ENCODE measurements at regions not wholly inside any gene's neighbourhood (a gene's known extent, or its start where the extent isn't known, plus 50 kb on each side); places are given as distances from the start of the nearest gene placed in this dataset.

DNA sequence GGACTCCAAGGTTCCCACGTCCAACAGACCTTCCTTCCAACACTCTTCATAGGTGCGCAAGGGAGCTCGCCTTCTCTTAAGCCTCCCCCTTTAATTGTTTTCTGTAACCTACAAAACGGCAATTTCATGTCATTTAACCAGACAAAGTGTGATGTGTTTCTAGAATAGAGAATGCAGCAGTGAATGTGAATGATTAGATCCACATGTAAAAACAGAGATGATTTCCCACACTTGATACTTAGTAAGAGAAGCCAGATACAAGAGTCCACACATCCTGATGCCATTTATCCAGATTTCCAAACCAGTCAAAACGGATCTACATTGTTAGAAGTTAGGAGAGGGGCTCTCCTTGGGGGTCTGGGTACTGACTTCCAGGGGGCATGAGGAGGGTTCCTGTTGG lies 89.3 kb downstream of the IRF8 start:
- no peak overlapping the region for H3K27ac Mint-ChIP-seq
- no peak overlapping the region for H3K4me3 Mint-ChIP-seq
- TF ChIP-seq, protein P1, sequence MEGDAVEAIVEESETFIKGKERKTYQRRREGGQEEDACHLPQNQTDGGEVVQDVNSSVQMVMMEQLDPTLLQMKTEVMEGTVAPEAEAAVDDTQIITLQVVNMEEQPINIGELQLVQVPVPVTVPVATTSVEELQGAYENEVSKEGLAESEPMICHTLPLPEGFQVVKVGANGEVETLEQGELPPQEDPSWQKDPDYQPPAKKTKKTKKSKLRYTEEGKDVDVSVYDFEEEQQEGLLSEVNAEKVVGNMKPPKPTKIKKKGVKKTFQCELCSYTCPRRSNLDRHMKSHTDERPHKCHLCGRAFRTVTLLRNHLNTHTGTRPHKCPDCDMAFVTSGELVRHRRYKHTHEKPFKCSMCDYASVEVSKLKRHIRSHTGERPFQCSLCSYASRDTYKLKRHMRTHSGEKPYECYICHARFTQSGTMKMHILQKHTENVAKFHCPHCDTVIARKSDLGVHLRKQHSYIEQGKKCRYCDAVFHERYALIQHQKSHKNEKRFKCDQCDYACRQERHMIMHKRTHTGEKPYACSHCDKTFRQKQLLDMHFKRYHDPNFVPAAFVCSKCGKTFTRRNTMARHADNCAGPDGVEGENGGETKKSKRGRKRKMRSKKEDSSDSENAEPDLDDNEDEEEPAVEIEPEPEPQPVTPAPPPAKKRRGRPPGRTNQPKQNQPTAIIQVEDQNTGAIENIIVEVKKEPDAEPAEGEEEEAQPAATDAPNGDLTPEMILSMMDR (IDR thresholded peaks at IDR 0.05; ENCODE audit: unreplicated experiment): no peak
- H3K4me1 Mint-ChIP-seq: peaks cover 22% of the 10 kb centered on the region
- H3K9me3 Mint-ChIP-seq: no peaks in the 10 kb centered on the region
- peaks cover 33% of the 10 kb centered on the region for H3K27me3 Mint-ChIP-seq (ENCODE audit: low read depth)
- no peaks in the 10 kb centered on the region for H3K36me3 Mint-ChIP-seq
- DNase-seq (ENCODE audit: low spot score in 2 of 2, unreplicated experiment in 2 of 2): no peak

DNA sequence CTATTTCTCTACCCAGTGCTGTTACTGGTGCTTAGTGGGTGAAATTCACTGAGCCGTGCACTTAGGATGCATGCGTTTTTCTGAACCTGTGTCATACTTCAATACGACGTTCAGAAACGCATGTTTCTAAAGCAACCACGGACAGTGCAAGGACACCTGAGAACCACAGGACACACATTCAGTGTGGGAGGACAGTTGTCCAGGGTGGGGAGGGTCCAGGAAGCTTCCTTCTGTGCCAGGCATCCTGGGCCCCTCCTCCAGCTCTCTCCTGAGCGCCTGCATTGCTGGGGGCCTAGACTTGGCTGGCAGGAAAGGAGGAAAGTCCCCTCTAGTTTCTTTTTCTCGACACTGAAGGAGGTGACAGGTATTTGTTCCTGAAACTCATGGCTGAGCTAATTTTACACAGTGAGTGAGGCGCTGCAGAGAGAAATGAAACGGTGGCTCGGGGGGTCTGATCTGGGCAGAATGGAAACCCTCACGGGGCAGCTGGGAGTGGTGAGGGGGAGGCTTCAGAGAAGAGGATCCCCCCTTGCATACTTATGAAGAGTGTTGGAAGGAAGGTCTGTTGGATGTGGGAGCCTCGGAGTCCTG lies 89.9 kb downstream of the IRF8 start:
- Mint-ChIP-seq H3K4me3 (no peak overlapping the region), H3K9me3 (no peaks in the 10 kb centered on the region), H3K4me1 (peaks cover 22% of the 10 kb centered on the region), H3K27ac (no peak overlapping the region), H3K27me3 (ENCODE audit: low read depth) (peaks cover 33% of the 10 kb centered on the region), H3K36me3 (no peaks in the 10 kb centered on the region)
- TF ChIP-seq, protein P1 (IDR thresholded peaks at IDR 0.05; ENCODE audit: unreplicated experiment): no peak
- DNase-seq (ENCODE audit: low spot score in 2 of 2, unreplicated experiment in 2 of 2): no peak

DNA sequence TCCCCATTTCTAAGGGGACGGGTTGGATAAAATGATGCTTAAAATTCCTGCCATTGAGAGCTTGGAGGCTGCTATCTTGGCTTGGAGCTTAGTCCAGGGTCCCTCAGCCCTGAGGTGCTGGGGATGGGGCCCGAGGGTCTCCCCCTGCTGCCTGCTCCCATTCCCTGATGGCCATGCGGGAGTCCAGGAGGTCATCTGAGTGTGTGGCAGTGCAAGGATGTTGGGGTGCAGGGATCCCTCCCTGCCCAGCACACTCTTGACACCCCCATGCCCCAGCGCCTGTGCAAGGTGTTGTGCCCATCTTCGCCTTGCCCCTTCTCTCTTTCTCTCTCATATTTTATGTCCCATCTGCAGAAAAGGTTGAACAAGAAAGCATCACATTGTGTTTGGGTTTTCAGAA lies 90.4 kb downstream of the IRF8 start:
- H3K27ac Mint-ChIP-seq: no peak overlapping the region
- no peaks in the 10 kb centered on the region for H3K9me3 Mint-ChIP-seq
- peaks cover 22% of the 10 kb centered on the region for H3K4me1 Mint-ChIP-seq
- no peak overlapping the region for H3K4me3 Mint-ChIP-seq
- TF ChIP-seq, protein P1 (IDR thresholded peaks at IDR 0.05; ENCODE audit: unreplicated experiment): no peak
- no peak for DNase-seq (ENCODE audit: low spot score in 2 of 2, unreplicated experiment in 2 of 2)
- no peaks in the 10 kb centered on the region for H3K36me3 Mint-ChIP-seq
- H3K27me3 Mint-ChIP-seq (ENCODE audit: low read depth): peaks cover 33% of the 10 kb centered on the region

DNA sequence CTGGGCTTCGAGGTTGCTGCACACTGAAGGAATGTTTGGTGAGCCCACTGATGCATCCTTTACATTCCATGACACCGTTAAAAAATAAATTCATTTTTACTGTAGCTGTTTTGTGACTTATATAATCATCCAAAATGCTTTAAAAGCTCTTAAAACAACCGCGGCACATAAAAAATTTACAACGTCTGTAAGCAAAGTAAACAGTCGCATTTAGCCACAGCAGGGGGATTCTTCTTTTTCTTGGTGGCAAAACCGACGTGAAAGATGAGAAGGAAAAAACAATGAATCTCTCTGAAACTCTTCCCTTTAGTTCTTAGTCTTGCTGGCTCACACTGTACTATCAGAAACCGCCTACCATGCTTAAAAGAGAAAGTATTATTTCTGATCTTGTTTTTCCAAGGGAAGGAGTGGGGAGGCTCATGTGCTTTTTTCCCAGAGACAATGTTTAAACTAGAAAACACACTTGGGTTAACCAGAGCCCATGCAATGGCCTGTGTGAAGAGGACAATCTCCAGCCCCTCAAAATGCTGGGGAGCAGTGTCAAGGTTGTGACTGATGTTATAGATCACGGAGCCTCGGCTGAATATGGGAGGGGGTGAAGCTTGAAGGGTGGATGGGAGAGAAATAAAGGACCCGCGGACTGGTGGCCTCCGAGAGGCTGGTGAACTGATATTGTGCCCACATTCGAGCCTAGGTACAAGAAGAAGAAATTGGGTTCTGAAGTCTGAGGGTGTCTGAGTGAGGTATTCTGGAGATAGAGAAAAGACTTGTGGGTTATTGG lies 91.1 kb downstream of the IRF8 start:
- DNase-seq (ENCODE audit: low spot score in 2 of 2, unreplicated experiment in 2 of 2): no peak
- Mint-ChIP-seq H3K4me3 (no peak overlapping the region), H3K4me1 (peaks cover 17% of the 10 kb centered on the region), H3K36me3 (no peaks in the 10 kb centered on the region), H3K27ac (no peak overlapping the region), H3K9me3 (no peaks in the 10 kb centered on the region), H3K27me3 (ENCODE audit: low read depth) (peaks cover 33% of the 10 kb centered on the region)
- TF ChIP-seq, protein P1 (IDR thresholded peaks at IDR 0.05; ENCODE audit: unreplicated experiment): no peak

DNA sequence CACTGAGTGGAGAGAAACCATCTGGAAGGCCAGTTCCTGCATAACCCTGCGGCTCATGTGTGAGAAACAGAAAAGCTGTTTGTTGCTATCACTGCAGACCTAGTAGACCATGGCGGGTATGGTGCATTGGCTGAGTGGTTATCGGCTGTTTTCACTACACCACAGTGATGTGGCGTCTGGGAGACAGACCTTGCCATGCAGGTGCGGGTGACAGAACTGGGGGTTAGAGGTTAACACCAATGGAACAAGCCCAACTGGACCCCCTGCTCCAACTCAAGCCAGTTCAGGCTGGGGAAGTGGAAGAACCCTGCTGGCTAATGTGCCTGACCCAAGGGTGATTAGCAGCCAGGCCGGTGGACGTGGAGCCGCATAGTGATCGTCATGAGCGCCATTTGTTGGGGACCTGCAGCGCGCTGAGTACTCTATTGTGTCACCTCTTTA lies 91.9 kb downstream of the IRF8 start:
- Mint-ChIP-seq H3K4me1 (peaks cover 13% of the 10 kb centered on the region), H3K27ac (no peak overlapping the region), H3K9me3 (no peaks in the 10 kb centered on the region), H3K36me3 (no peaks in the 10 kb centered on the region), H3K4me3 (no peak overlapping the region), H3K27me3 (ENCODE audit: low read depth) (peaks cover 33% of the 10 kb centered on the region)
- no peak for DNase-seq (ENCODE audit: low spot score in 2 of 2, unreplicated experiment in 2 of 2)
- TF ChIP-seq, protein P1 (IDR thresholded peaks at IDR 0.05; ENCODE audit: unreplicated experiment): no peak

All from mesothelial cell of epicardium (in vitro differentiated cells).